Caco-2 (cell line): ENCODE measurements at regions not wholly inside any gene's neighbourhood (a gene's known extent, or its start where the extent isn't known, plus 50 kb on each side); places are given as distances from the start of the nearest gene placed in this dataset.

Source experiments
- BruUV-seq: library from RNA; stranded (reverse); fragments of 400-500 nt; replicated peaks from 2 replicates; lab custom pipeline; 2021; lab: Mats Ljungman, UMichigan
- CTCF ChIA-PET: fragments of 300-600 bp; sonication (Branson Sonifier 250); formaldehyde crosslinking; loops from one replicate; lab custom pipeline; 2022; ENCODE audit warnings: antibody characterized with exemption; lab: Charles Lee
- POLR2A ChIA-PET: fragments of 300-600 bp; sonication (Branson Sonifier 250); formaldehyde crosslinking; loops from one replicate; lab custom pipeline; 2022; ENCODE audit warnings: antibody characterized with exemption; lab: Charles Lee
- DNase-seq, 2 experiments: peaks; one replicate each; pipeline versions ENCODE4 v3.0.0 to v3.0.0-alpha.2; 2020 to 2022
- H3K27me3 ChIP-seq: replicated peaks from 2 replicates; pipeline ENCODE4 v1.6.0; 2011; ENCODE audit warnings: low read length; ENCODE audit not compliant: control insufficient read depth, insufficient read depth
- H3K36me3 ChIP-seq: 2 replicates; pipeline ENCODE4 v1.5.1; 2011; ENCODE audit warnings: low read length; ENCODE audit not compliant: control insufficient read depth, insufficient read depth
- H3K4me1 ChIP-seq: fragments of 250-450 bp; sonication (Bioruptor Pico); 2 replicates; pipeline ENCODE4 v1.5.1; 2020; ENCODE audit warnings: mild to moderate bottlenecking
- H3K4me3 ChIP-seq: 2 replicates; pipeline ENCODE4 v1.5.1; 2011; ENCODE audit warnings: low read depth, mild to moderate bottlenecking, control low read depth, low read length
- H3K9me3 ChIP-seq: fragments of 250-450 bp; sonication (Bioruptor Pico); 2 replicates; pipeline ENCODE4 v1.5.1; 2020; ENCODE audit warnings: mild to moderate bottlenecking, moderate library complexity
- H3K27ac Mint-ChIP-seq: one replicate; pipeline ENCODE4 v1.8.0; 2022; ENCODE audit warnings: mixed read lengths; ENCODE audit not compliant: unreplicated experiment
- H3K27me3 Mint-ChIP-seq: one replicate; pipeline ENCODE4 v1.8.0; 2022; ENCODE audit warnings: mixed read lengths; ENCODE audit not compliant: insufficient read depth, unreplicated experiment
- H3K36me3 Mint-ChIP-seq: one replicate; pipeline ENCODE4 v1.8.0; 2022; ENCODE audit warnings: mild to moderate bottlenecking, mixed read lengths; ENCODE audit not compliant: insufficient read depth, unreplicated experiment
- H3K4me1 Mint-ChIP-seq: one replicate; pipeline ENCODE4 v1.8.0; 2022; ENCODE audit warnings: low read depth, mixed read lengths; ENCODE audit not compliant: unreplicated experiment
- H3K4me3 Mint-ChIP-seq: one replicate; pipeline ENCODE4 v1.8.0; 2022; ENCODE audit warnings: mild to moderate bottlenecking, moderate library complexity, mixed read lengths; ENCODE audit not compliant: unreplicated experiment
- H3K9me3 Mint-ChIP-seq: one replicate; pipeline ENCODE4 v1.8.0; 2022; ENCODE audit warnings: mixed read lengths; ENCODE audit not compliant: unreplicated experiment
- intact Hi-C: fragments of 100-400 bp; cut with micrococcal nuclease; formaldehyde crosslinking; loops from one replicate; pipeline ENCODE4 v1.10.0; 2022; ENCODE audit not compliant: unreplicated experiment
- TF ChIP-seq, protein P1 (sequence below), 2 experiments: fragments of 200-600 bp in 1 of 2; IDR thresholded peaks; 1 replicate in 1 of 2; 2 replicates in 1 of 2; pipeline versions ENCODE4 v1.5.1 to v1.8.0; 2011 to 2022; ENCODE audit warnings: antibody characterized with exemption in 1 of 2, control low read depth in 1 of 2, inconsistent platforms in 1 of 2, low read depth in 1 of 2, low read length in 1 of 2, mild to moderate bottlenecking in 1 of 2, moderate library complexity in 1 of 2; ENCODE audit not compliant: insufficient read depth in 1 of 2, severe bottlenecking in 1 of 2, unreplicated experiment in 1 of 2

DNA sequence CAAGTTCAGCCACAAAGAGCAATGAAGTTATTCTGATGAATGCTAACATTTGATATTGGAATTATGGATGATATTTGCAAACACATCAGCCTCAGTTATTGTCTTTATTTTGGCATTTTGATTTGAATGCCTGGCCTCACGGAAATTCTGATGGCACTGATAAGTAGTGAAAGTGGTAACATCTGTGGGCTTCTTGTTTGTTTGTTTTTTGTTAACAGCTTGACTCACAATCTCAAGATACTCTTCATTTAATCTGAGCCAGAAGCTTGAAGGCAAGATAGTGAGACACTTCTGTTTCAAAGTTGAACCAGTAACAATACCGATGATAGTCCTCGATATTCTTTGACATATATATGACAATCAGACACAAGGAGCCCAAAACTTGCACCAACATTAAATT lies 182.9 kb upstream of the NFIA start:
- H3K4me3 ChIP-seq, result no peak overlapping the region
- Mint-ChIP-seq H3K4me1 (no peaks in the 10 kb centered on the region), H3K27ac (no peak overlapping the region), H3K4me3 (no peak overlapping the region), H3K36me3 (no peaks in the 10 kb centered on the region), H3K27me3 (peaks cover 11% of the 10 kb centered on the region), H3K9me3 (no peaks in the 10 kb centered on the region)
- TF ChIP-seq, protein P1, sequence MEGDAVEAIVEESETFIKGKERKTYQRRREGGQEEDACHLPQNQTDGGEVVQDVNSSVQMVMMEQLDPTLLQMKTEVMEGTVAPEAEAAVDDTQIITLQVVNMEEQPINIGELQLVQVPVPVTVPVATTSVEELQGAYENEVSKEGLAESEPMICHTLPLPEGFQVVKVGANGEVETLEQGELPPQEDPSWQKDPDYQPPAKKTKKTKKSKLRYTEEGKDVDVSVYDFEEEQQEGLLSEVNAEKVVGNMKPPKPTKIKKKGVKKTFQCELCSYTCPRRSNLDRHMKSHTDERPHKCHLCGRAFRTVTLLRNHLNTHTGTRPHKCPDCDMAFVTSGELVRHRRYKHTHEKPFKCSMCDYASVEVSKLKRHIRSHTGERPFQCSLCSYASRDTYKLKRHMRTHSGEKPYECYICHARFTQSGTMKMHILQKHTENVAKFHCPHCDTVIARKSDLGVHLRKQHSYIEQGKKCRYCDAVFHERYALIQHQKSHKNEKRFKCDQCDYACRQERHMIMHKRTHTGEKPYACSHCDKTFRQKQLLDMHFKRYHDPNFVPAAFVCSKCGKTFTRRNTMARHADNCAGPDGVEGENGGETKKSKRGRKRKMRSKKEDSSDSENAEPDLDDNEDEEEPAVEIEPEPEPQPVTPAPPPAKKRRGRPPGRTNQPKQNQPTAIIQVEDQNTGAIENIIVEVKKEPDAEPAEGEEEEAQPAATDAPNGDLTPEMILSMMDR (IDR thresholded peaks at IDR 0.05; ENCODE audit: insufficient read depth in 1 of 2, low read depth in 1 of 2, low read length in 1 of 2, severe bottlenecking in 1 of 2, unreplicated experiment in 1 of 2), result no peak
- no peak for DNase-seq
- no peaks in the 10 kb centered on the region for H3K4me1 ChIP-seq
- POLR2A ChIA-PET, result no interaction called here
- BruUV-seq, result no TSS peak
- no peaks in the 10 kb centered on the region for H3K36me3 ChIP-seq
- no peaks in the 10 kb centered on the region for H3K9me3 ChIP-seq
- intact Hi-C loops, result no loop called here
- H3K27me3 ChIP-seq, result no peaks in the 10 kb centered on the region
- CTCF ChIA-PET, result no interaction called here

DNA sequence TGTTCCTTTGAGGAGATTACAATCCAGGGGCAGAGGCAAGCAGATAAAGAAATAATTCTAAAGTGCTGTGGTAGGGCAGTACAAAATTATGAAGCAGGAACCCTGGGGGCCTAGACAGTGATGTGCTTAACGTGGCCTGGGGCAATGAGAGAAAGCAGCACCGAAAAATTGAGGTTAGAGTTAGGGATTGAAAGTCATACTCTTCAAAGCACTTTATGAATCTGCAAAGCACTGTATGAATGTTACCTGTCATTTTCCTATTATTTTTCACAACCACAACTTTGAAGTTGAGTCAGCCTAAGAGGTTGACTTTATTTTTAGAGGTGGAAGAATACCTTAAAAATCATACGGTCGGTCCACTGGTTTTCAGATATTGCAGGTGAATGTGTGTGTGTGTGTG lies 183.4 kb upstream of the NFIA start:
- Mint-ChIP-seq H3K4me1 (no peaks in the 10 kb centered on the region), H3K27me3 (peaks cover 11% of the 10 kb centered on the region), H3K36me3 (no peaks in the 10 kb centered on the region), H3K4me3 (no peak overlapping the region), H3K9me3 (no peaks in the 10 kb centered on the region), H3K27ac (no peak overlapping the region)
- ChIA-PET POLR2A (no interaction called here), CTCF (no interaction called here)
- no peaks in the 10 kb centered on the region for H3K36me3 ChIP-seq
- H3K4me3 ChIP-seq, result no peak overlapping the region
- TF ChIP-seq, protein P1 (IDR thresholded peaks at IDR 0.05; ENCODE audit: insufficient read depth in 1 of 2, low read depth in 1 of 2, low read length in 1 of 2, severe bottlenecking in 1 of 2, unreplicated experiment in 1 of 2), result no peak
- H3K27me3 ChIP-seq, result no peaks in the 10 kb centered on the region
- no peak for DNase-seq
- intact Hi-C loops, result no loop called here
- no TSS peak for BruUV-seq
- H3K4me1 ChIP-seq, result no peaks in the 10 kb centered on the region
- H3K9me3 ChIP-seq, result no peaks in the 10 kb centered on the region

DNA sequence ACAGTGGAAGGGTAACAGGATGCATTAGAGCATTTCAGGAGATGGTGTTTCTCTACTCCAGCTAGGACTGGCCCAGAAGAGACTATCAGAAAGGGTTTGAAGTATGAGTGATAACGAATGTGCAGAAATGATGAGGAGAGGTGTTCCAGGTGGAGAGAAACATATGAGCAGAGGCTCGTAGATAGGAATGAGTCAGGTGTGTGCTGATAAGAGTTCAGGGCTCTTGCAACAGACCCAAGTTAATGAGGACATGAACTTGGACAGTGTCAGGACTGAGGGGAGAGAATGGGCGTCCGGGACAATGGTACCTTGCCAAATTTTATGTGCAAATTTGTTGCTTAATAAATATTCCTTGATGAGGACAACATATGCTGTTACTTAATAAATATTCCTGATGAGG lies 183.9 kb upstream of the NFIA start:
- Mint-ChIP-seq H3K36me3 (no peaks in the 10 kb centered on the region), H3K27ac (no peak overlapping the region), H3K4me1 (no peaks in the 10 kb centered on the region), H3K9me3 (no peaks in the 10 kb centered on the region), H3K27me3 (peaks cover 11% of the 10 kb centered on the region), H3K4me3 (no peak overlapping the region)
- ChIA-PET POLR2A (no interaction called here), CTCF (no interaction called here)
- no TSS peak for BruUV-seq
- no peak for DNase-seq
- TF ChIP-seq, protein P1 (IDR thresholded peaks at IDR 0.05; ENCODE audit: insufficient read depth in 1 of 2, low read depth in 1 of 2, low read length in 1 of 2, severe bottlenecking in 1 of 2, unreplicated experiment in 1 of 2), result no peak
- H3K27me3 ChIP-seq, result no peaks in the 10 kb centered on the region
- no peak overlapping the region for H3K4me3 ChIP-seq
- H3K4me1 ChIP-seq, result no peaks in the 10 kb centered on the region
- intact Hi-C loops, result no loop called here
- H3K9me3 ChIP-seq, result no peaks in the 10 kb centered on the region
- H3K36me3 ChIP-seq, result no peaks in the 10 kb centered on the region
